ENCODE measurements at regions not wholly inside any gene's neighbourhood (a gene's known extent, or its start where the extent isn't known, plus 50 kb on each side); places are given as distances from the start of the nearest gene placed in this dataset.
"Not testable (repeated sequence)": the region's sequence is repeated elsewhere in the genome, so short reads cannot be mapped to it uniquely, and the experiment has no call there.

DNA sequence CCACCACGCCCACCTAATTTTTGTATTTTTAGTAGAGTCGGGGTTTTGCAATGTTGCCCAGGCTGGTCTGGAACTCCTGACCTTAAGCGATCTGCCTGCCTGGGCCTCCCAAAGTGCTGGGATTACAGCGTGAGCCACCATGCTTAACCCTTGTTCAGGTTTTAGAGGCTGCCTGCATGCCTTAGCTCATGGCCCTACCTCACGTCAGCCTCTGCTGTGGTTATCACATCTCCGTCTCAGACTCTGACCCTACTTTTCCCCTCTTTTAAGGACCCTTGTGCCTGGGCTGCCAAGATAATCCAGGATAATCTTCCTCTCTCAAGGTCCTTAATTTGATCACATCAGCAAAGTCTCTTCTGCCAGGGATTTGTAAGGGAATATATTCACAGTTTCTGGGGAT, 98.2 kb upstream of the PMAIP1 start:
- DNase-seq (ENCODE audit: low read depth in 2 of 2): no peak

DNA sequence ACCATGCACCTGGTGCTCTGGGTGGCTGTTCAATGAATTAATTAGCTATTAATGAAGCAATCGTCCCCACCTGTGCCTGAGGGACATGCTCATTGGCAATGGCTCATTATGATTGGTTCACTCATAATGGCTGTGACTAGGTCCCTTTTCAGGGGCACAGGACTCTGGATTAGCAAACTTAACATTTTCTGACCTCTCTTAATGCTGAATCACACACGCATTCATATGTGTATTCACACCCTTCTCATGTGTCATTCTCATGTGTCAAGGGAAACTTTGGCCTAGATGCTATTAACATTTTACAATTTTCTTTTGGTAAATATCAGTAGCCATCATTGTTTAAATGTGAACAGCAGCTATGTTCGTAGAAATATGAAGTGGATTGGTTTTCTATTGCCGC, 98.9 kb upstream of the PMAIP1 start:
- no peak for DNase-seq (ENCODE audit: low read depth in 2 of 2)

DNA sequence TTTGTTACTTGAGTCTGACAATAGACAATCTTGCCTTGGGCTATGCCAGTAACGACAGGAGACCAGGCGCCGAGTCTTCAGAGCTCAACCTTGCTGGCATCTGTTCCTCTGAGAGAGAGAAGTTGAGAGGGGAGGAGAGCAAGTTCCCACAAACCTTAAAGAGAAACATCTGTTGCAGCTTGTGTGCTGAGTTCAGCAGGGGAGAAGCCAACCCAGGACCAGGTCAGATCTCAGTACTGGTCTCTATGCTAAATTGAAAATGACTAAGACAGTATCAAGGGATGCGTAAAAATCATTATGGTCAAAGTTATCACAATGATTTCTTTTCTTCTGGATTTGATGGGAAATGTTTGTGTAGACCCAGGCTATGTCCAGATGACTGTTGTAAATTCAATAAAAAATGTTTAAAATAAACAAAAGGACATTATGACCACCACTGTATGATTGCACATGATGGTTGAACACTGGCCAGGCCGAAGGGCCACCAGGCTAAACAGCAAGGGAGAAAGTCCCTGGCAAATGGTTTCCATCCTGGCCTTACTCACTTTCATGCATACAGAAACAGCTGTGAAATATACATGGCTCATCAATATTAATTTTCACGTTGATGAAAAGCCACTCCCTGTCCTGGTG, 100.3 kb upstream of the PMAIP1 start:
- no peak for DNase-seq (ENCODE audit: low read depth in 2 of 2)

DNA sequence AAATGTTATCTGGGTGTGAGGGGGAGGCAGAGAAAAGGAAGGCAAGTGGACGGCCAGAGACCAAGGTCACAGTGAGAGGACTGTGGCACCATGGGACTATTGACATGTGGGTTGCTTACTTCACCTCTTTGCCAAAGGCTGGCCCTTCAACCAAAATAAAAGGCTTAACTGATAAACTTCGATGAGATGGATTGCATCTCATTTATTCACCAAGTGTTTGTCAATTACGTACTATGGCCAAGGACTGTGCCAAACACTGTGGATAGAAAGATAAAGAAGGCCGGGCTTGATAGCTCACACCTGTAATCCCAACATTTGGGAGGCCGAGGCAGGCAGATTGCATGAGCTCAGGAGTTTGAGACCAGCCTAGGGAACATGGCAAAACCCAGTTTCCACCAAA, 98.7 kb upstream of the CCBE1 start:
- no peak for DNase-seq (ENCODE audit: low read depth in 2 of 2)

DNA sequence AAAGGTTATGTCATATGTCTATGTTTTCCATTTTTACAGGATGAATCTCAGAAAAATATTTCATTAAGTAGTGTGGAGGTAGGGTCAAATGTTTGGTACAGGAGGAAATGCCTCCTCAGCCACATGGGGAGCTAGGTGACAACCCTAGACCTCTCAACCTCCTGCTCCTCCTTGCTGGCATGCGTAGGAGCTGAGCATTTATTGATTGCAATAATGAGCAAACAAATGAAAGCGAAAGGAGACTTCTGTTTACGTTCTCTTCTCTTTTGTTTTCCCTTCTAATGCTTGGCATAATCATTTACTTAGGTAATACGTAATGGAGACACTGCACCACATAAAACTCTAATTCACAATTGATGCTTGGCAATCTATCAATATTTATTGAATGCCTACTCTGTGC, 95.1 kb upstream of the CCBE1 start:
- no peak for DNase-seq (ENCODE audit: low read depth in 2 of 2)

GRCh38 chr18:59790346-59790936, 93.2 kb upstream of the CCBE1 start:
- not testable (repeated sequence) for DNase-seq (ENCODE audit: low read depth in 2 of 2)

- DNase-seq (ENCODE audit: low read depth in 2 of 2): no peak
Measured at GRCh38 chr18:59788791-59789106, 91.5 kb upstream of the CCBE1 start.

- DNase-seq (ENCODE audit: low read depth in 2 of 2): peak in 1 of 2 donors; percentile 75
Measured at GRCh38 chr18:59787998-59788790, 91.0 kb upstream of the CCBE1 start.

- DNase-seq (ENCODE audit: low read depth in 2 of 2): no peak
Measured at GRCh38 chr18:59784694-59785093, 87.5 kb upstream of the CCBE1 start.

DNA sequence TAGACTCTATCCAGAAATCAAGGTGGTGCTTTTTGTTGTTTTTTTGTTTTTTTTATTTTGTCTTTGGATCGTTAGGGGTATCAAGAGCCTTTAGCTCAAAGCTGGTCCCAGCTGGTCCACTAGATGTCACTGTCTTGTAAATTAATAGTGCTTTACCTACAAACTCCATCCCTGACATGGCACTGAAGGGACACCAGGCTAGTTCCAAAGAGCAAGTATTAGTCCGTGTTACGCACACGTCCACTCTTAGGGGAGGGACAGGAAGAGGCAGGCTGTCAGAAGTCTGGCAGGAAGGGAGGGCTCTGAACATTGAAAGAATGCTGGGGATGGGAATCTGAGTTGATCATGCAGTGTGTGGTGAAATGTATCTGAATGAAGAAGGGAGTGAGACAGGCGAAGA, 85.9 kb upstream of the CCBE1 start:
- peak; percentile 68 to 84 for DNase-seq (ENCODE audit: low read depth in 2 of 2)

DNA sequence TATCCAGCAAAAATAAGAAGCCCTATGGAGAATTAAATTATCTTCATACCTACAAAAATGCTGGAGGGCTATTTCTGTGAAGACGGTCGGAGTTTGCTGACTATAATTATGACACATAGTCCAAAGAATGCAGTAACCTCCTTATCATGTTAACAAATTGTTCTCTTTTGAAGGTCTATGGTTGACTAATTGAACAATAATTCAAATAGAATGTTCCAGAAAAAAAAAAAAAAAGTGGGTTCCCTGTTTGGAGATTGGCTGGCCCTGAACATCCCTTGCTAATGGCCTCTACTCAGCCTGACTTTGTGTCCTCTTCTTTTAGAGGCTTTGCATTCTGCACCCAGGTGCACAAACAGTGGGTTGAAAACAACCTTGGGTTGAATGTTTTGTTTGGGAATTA, 82.8 kb upstream of the CCBE1 start:
- peak in 1 of 2 donors; percentile 72 for DNase-seq (ENCODE audit: low read depth in 2 of 2)

DNA sequence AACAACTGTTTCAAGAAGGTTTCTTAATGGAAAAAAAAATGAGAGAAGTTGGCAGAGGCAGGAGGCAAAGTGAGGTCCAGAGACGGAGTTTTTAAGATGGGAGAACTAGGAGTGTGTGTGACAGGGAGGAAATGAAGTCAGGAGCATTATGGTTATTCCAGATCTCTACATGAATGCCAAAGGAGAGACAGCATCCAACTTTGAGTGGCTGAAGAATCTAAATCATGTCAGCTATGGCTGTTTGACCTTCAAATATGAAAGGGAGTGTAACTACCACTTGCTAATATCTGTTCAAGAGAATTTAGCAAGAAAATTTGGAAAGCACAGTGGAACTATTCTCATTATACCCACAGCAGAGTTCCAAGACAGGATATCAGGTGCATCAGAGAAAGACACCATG, 81.2 kb upstream of the CCBE1 start:
- no peak for DNase-seq (ENCODE audit: low read depth in 2 of 2)

DNA sequence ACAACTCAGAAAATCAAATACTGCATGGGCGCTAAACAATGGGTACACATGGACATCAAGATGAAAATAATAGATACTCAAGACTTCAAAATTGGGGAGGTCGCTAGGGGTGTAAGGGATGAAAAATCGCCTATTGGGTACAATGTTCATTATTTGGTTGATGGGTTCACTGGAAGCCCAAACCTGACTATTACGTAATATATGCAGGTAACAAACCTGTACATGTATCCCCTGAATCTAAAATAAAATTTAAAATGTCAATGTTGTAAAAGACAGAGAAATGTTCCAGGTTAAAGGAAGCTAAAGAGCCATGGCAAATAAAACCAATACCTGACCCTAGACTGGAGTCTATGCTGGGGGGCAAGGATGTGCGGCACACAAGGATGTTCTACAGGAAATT, 80.4 kb upstream of the CCBE1 start:
- DNase-seq (ENCODE audit: low read depth in 2 of 2): no peak

DNA sequence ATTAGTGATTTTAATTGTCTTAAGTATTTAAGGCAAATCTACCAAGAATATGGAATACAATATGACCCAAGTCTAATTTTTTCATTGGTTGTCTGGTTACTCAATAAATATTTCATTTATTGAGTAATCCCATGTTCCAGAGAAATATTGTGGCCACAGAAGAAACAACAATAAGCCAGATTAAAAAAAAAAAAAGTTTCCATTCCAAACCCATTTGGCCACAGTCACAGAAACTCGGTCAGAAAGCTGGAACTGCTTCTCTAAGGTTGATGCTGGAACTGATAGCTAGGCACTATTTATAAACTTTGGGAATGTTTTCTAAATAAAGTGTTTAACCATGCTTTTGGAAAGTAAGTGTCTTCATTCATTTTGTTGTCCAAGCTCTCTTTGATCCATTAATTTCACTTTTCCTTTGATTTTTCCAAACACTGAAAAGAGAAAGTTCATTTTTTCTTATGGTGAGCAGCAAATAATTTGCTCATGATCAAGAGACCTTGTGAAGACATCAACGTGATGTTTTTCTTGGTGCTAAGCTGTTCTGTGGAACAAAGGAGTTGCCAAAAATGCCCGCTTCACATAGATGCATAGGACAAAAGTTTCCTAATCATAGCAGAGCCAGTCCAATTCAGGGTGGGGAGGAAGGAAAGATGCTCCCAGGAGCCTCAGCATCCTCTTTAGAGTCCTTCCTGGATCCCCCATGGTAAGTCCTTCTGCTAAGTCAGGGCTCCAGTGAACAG, 72.1 kb upstream of the CCBE1 start:
- DNase-seq (ENCODE audit: low read depth in 2 of 2): no peak

DNA sequence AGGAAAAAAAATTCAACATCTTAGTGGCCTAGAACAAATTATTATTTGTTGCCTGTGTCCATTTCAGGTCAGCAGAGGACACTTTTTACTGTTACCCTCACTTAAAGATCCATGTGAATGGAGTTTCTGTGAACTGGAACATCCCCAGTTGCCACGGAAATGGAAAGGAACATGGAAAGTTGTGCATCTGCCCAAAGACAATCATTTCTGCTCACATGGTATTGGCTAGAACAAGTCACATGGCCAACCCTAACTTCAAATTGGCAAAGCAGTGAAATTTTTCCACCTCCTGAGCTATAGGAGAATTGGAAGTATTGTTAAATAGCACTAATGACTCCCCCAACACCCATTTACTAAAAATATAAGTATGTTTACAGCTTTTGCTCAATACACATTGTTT, 71.2 kb upstream of the CCBE1 start:
- DNase-seq (ENCODE audit: low read depth in 2 of 2): peak in 1 of 2 donors; percentile 3

GRCh38 chr18:59767732-59768131, 70.5 kb upstream of the CCBE1 start:
- no peak for DNase-seq (ENCODE audit: low read depth in 2 of 2)

DNA sequence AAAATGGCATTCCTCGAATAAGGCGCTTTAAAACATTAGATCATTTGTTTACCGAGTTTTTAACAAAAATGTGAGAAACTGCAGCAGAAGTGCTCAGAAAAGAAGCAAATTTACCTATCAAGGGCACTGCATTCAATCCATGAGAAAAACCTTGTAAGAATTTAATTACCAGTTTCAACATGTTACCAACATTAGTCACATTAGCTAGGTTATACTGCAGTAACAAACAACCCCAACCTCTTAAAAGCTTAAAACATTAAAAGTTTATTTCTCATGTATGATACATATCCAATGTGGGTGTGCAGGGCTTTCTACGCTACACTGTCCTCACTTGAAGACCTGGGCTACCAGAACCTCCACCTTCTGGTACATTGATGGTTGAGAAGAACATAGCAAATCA, 68.1 kb upstream of the CCBE1 start:
- DNase-seq (ENCODE audit: low read depth in 2 of 2): no peak

GRCh38 chr18:59764281-59764680, 67.1 kb upstream of the CCBE1 start:
- no peak for DNase-seq (ENCODE audit: low read depth in 2 of 2)

DNA sequence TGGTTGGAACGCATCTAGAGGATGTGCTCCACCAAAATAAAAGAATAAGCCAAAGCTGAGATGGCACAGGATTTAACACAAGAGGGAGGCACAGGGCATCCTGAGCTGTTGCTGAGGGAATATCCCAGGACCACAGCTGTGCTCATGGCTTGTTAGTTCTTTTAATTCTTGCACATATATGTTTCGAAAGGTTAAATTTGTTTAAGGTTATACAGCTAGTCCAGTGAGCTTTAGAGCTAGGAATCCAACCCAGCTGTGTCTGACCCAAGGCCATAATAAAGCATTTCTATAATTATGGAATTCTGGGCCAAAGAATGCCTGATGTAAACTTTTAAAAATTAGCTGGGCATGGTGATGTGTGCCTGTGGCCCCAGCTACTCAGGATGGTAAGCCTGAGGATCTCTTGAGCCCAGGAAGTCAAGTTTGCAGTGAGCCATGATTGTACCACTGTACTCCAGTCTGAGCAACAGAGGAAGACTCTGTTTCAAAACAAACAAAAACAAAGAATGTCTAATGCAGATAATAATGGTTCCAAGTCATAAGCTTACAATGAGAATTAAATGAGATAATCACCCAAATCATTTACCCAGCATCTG, 66.4 kb upstream of the CCBE1 start:
- no peak for DNase-seq (ENCODE audit: low read depth in 2 of 2)

- DNase-seq (ENCODE audit: low read depth in 2 of 2): no peak
Measured at GRCh38 chr18:59760619-59761600, 63.7 kb upstream of the CCBE1 start.

DNA sequence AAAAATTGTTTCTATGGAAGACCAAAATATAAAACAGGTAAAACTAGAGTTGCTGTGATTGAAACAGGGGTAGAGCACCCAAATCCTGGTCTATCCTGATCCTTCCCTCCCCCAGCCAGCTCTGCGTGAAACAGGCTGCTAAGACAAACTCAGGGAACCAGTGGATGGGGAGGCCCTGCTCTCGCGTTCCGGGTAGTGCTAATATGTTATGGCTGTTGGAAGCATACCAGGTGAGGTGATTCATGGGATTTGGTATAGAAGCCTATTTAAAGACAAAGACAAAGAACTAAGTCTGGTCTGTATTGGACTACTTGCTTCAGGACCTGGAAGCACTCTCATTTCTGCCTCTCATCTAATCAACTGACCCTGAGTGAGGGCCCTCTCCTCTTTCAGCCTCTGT, 63.0 kb upstream of the CCBE1 start:
- no peak for DNase-seq (ENCODE audit: low read depth in 2 of 2)

Measured in lung microvascular endothelial cell (primary cell).